ENCODE measurements at regions not wholly inside any gene's neighbourhood (a gene's known extent, or its start where the extent isn't known, plus 50 kb on each side); places are given as distances from the start of the nearest gene placed in this dataset.
A peak's percentile ranks its signal among the peaks of the same experiment; 100 is the strongest.

DNA sequence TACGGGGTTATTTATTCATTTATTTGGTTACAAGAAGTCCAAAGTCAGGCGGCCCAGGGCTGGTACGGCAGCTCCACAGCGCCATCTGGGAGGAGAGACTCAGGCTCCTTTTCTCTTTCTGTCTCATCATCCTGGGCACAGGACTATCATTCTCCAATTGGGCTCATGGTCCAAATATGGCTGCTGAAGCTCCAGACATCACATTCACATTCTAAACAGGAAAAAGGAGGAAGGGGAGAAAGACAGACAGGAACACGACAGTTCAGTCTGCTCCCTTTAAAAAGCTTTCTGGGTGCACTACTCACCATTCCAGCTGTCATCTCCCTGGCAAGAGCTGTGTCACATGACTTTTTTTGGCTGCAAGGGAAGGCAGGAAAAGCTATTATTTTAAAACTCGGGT, 74.4 kb upstream of the PDZD8 start:
- no peak for DNase-seq (ENCODE audit: low read depth, low spot score)
- ChIA-PET RAD21 (ENCODE audit: unreplicated experiment) (interaction anchor here (0.7 to 1.5 kb wide), 3 partner anchors 18 to 233 kb away, joined by 3 to 8 read pairs (median 3); no protein-coding TSS in a partner anchor), CTCF (interaction anchor here (0.6 to 5.1 kb wide), 20 partner anchors 9 to 233 kb away, joined by 3 to 44 read pairs (median 4); no protein-coding TSS in a partner anchor)

More for the DNA sequence above, 74.4 kb upstream of the PDZD8 start:
- TF ChIP-seq IKZF2 (IDR thresholded peaks at IDR 0.05) (no peak), RFX5 (IDR thresholded peaks at IDR 0.05; ENCODE audit: low read depth, low read length) (no peak), RAD21 (IDR thresholded peaks at IDR 0.05; ENCODE audit: insufficient read depth, low read depth, low read length) (0 out of 2 replicates have a peak, but pooled peaks have one; percentile 6), NFYB (IDR thresholded peaks at IDR 0.05; ENCODE audit: insufficient read depth, low read depth, low read length) (no peak), SMC3 (IDR thresholded peaks at IDR 0.05; ENCODE audit: borderline replicate concordance, low read length) (peak; percentile 19; the same call in 1 of the 2 replicates), CTCF (IDR thresholded peaks at IDR 0.05 in 2 of 3, conservative IDR thresholded peaks at IDR 0.05 in 1 of 3; ENCODE audit: control insufficient read depth in 2 of 3, extremely low read depth in 1 of 3, insufficient read depth in 1 of 3, low read depth in 3 of 3, low read length in 3 of 3) (peak in 2 of 3 experiments; percentile 16 to 30; a peak in 1 of 6 replicates), GATAD2B (conservative IDR thresholded peaks at IDR 0.05; ENCODE audit: low read depth) (no peak)
- in situ Hi-C loops (cut with MboI) (no loop called here), intact Hi-C loops (cut with micrococcal nuclease; ENCODE audit: unreplicated experiment) (no loop called here)
- Histone ChIP-seq H3K4me3 (no peak overlapping the region), H3K36me3 (ENCODE audit: control insufficient read depth in 2 of 2, insufficient read depth in 2 of 2, low read length in 1 of 2) (no peaks in the 10 kb centered on the region), H3K9ac (ENCODE audit: control insufficient read depth, insufficient read depth, low read length) (no peak overlapping the region), H3K4me2 (ENCODE audit: control insufficient read depth, insufficient read depth) (no peak overlapping the region), H3K9me3 (replicated peaks; ENCODE audit: control insufficient read depth, insufficient read depth, low read length) (no peaks in the 10 kb centered on the region; the same call in 2 of the 3 replicates), H3K4me1 (ENCODE audit: control insufficient read depth, insufficient read depth, low read length) (no peaks in the 10 kb centered on the region), H3K27me3 (replicated peaks in 1 of 2; ENCODE audit: control insufficient read depth in 2 of 2, insufficient read depth in 2 of 2, low read length in 1 of 2) (no peaks in the 10 kb centered on the region), H3K27ac (ENCODE audit: control insufficient read depth, insufficient read depth) (no peak overlapping the region), H4K20me1 (ENCODE audit: control insufficient read depth, insufficient read depth) (no peaks in the 10 kb centered on the region), H3K79me2 (ENCODE audit: control insufficient read depth, insufficient read depth, low read length) (no peaks in the 10 kb centered on the region), H2AFZ (ENCODE audit: control insufficient read depth, low read depth, low read length) (no peak overlapping the region)
- ATAC-seq (no peak), FAIRE-seq (no peak)
- POLR2A ChIA-PET = no interaction called here
- SMC1A ChIA-PET (ENCODE audit: uncharacterized antibody, unreplicated experiment) = interaction anchor here (0.8 to 1.9 kb wide), 12 partner anchors 8 to 1010 kb away, joined by 3 to 8 read pairs (median 4); no protein-coding TSS in a partner anchor
- WGBS (ENCODE audit: insufficient coverage, insufficient replicate concordance, low lambda C conversion rate, missing lambda C conversion rate) = 15% methylated on average over 6 of the region's 6 CpGs
- BruUV-seq (replicated peaks) = no TSS peak
